ENCODE measurements at regions not wholly inside any gene's neighbourhood (a gene's known extent, or its start where the extent isn't known, plus 50 kb on each side); places are given as distances from the start of the nearest gene placed in this dataset.

DNA sequence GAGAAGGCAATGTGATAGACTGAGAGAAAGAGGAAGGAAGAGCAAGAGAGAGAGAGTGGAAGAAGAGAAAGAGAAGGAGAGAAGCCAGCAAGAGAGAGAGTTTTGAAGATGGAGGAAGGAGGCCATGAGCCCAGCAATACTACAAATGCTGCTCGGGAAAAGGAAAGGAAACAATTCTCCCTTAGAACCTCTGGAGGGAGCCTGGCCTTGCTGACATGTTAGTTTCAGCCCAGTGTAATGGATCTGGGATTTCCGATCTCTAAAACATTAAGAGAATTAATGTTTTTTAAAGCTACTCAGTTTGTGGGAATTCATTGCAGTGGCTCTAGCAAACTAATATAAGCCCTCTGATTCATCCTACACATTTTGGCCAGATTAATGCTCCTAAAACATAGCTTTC lies 206.8 kb upstream of the MTPN start:
- no peak for TF ChIP-seq CEBPB (IDR thresholded peaks at IDR 0.05; ENCODE audit: low read depth, low read length)
- TF ChIP-seq RFX5 (IDR thresholded peaks at IDR 0.05; ENCODE audit: low read depth, low read length) = no peak
- TF ChIP-seq, protein P1, sequence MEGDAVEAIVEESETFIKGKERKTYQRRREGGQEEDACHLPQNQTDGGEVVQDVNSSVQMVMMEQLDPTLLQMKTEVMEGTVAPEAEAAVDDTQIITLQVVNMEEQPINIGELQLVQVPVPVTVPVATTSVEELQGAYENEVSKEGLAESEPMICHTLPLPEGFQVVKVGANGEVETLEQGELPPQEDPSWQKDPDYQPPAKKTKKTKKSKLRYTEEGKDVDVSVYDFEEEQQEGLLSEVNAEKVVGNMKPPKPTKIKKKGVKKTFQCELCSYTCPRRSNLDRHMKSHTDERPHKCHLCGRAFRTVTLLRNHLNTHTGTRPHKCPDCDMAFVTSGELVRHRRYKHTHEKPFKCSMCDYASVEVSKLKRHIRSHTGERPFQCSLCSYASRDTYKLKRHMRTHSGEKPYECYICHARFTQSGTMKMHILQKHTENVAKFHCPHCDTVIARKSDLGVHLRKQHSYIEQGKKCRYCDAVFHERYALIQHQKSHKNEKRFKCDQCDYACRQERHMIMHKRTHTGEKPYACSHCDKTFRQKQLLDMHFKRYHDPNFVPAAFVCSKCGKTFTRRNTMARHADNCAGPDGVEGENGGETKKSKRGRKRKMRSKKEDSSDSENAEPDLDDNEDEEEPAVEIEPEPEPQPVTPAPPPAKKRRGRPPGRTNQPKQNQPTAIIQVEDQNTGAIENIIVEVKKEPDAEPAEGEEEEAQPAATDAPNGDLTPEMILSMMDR (conservative IDR thresholded peaks at IDR 0.05; ENCODE audit: low read depth, low read length) = 0 out of 2 replicates have a peak, but pooled peaks have one; percentile 19
- TF ChIP-seq POLR2A (IDR thresholded peaks at IDR 0.05; ENCODE audit: low read depth, low read length) = no peak
